Fibroblast of mammary gland (primary cell): ENCODE measurements at regions not wholly inside any gene's neighbourhood (a gene's known extent, or its start where the extent isn't known, plus 50 kb on each side); places are given as distances from the start of the nearest gene placed in this dataset.

ENCODE experiments used
- DNase-seq: peaks from one replicate; pipeline ENCODE4 v3.0.0-alpha.2; 2010; ENCODE audit warnings: low read depth
- H3K4me3 ChIP-seq: 2 replicates; pipeline ENCODE4 v1.5.1; 2011; ENCODE audit warnings: low read depth, mild to moderate bottlenecking, low read length, moderate library complexity; ENCODE audit not compliant: control insufficient read depth
- TF ChIP-seq, protein P1 (sequence below): conservative IDR thresholded peaks from 2 replicates; pipeline ENCODE4 v1.5.1; 2011; ENCODE audit warnings: low read depth, low read length, inconsistent platforms; ENCODE audit not compliant: control insufficient read depth, insufficient read depth

DNA sequence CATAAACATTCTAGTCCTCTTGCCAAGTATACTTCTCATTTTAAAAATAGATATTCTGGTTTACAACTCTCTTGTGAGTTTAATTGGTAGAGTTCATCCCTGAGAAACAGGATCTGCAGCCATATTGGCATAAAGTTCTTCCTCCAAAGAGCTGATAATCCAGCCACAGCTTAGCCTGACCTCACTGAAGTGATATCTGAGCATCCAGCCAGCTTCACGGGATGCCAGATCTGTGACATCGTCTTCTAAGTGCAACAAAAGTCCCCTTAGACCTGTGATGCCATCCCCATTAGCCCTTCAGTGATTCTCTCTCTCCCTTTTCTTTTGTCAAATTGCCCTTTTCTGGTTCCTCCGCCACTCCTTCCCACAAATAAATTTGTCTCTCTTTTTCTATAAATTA, 180.6 kb upstream of the STXBP5 start:
- TF ChIP-seq, protein P1, sequence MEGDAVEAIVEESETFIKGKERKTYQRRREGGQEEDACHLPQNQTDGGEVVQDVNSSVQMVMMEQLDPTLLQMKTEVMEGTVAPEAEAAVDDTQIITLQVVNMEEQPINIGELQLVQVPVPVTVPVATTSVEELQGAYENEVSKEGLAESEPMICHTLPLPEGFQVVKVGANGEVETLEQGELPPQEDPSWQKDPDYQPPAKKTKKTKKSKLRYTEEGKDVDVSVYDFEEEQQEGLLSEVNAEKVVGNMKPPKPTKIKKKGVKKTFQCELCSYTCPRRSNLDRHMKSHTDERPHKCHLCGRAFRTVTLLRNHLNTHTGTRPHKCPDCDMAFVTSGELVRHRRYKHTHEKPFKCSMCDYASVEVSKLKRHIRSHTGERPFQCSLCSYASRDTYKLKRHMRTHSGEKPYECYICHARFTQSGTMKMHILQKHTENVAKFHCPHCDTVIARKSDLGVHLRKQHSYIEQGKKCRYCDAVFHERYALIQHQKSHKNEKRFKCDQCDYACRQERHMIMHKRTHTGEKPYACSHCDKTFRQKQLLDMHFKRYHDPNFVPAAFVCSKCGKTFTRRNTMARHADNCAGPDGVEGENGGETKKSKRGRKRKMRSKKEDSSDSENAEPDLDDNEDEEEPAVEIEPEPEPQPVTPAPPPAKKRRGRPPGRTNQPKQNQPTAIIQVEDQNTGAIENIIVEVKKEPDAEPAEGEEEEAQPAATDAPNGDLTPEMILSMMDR, result no peak
- H3K4me3 ChIP-seq, result no peak overlapping the region
- no peak for DNase-seq

DNA sequence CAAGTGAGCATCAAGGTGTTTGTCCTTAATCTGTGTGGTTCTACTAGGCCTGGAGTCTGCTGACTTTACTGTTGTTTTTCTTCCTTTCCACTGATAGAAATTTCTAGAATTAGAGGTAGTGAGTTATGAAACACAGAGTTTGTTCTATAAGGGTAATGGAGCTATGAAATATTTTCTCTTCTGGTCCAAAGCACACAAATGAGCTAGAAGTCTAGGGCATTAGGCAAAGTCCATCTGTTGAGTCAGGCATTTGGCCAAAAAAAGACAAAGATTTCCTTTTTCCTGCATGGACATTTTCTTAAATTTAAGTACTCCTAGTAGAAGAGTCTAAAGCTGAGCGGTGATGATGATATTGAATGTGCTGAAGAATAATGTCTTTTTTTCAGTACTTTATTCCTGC, 174.3 kb upstream of the STXBP5 start:
- TF ChIP-seq, protein P1, result no peak
- no peak for DNase-seq
- no peak overlapping the region for H3K4me3 ChIP-seq

- H3K4me3 ChIP-seq, result no peak overlapping the region
- TF ChIP-seq, protein P1, result no peak
- no peak for DNase-seq
These were observed 170.9 kb upstream of the STXBP5 start for GRCh38 chr6:147033267-147033666.

DNA sequence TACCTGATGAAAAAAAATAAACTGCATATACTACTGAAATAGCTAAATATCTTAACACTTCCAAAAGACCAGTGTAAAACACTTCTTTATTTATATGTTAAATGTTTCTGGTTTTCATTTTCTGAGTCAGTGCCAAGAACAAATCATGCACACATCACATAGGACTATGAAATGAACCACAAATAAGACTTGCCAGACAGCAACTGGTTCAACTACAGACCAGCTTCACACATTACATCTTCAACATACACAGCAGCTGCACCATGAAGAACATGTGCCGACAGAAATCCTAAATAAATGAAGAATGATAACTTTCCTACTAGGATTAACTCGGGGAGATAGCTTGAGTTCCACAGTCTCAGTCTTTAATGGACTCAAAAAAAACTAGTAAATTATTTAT, 168.3 kb upstream of the STXBP5 start:
- DNase-seq, result no peak

DNA sequence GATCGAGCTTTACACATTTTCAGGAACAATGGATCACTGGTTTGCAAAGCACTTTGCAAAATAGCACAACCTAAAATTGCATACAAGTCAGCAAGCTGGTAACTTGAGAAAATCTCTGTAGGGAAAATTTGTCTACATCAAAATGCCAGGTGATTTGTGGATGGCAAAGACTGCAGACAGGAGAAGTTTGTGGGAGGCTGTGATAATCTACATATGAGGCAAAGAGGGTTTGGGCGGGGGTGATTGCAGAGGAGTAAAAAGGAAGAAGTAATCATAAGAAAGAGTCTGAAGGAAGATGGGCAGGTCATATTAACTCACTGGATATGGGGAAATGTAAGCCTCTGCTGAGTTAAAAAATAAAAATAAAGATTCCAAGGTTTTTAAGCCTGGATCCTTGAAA, 166.3 kb upstream of the STXBP5 start:
- H3K4me3 ChIP-seq, result no peak overlapping the region
- DNase-seq, result no peak
- TF ChIP-seq, protein P1, result no peak

More for the DNA sequence above, 168.3 kb upstream of the STXBP5 start:
- TF ChIP-seq, protein P1, result no peak
- no peak overlapping the region for H3K4me3 ChIP-seq

DNA sequence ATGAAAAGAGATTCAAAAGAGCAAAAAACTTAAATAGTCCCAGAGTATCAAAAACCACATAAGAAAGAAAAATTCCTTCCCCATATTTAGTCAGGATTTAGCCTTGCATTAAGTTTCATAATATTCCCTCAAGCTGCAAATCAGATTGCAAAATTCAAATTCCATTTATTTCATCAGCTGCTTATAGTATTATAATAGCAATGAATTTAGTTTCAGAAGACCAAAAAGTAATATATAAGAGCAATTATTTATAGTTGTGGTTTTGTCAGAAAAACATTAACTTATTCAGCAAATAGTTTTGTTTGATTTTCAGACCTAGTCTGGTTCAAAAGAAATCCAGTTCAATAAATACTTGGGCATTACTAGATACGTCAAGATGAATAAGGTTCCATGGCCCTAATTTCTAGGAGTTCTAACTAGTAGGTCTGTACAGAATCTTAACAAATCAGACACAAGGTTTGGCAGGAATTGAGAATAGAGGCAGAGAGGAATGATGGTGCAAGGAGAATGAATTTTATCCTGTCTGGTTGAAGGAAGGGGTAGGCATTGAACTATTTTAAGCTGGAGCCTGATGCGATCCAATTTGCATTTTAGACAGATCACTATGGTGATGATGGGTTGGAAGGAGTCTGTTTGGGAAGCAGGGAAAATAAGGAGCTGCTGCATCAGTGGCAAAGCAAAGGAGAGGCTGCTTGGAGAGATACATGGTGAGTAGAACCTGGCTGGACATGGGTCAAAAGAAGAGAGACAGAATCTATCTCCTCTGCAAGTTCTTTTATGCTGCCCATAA, 163.9 kb upstream of the STXBP5 start:
- TF ChIP-seq, protein P1, result no peak
- peak; percentile 37 for DNase-seq

More for the DNA sequence above, 163.9 kb upstream of the STXBP5 start:
- H3K4me3 ChIP-seq, result no peak overlapping the region
